ENCODE measurements at regions not wholly inside any gene's neighbourhood (a gene's known extent, or its start where the extent isn't known, plus 50 kb on each side); places are given as distances from the start of the nearest gene placed in this dataset.

DNA sequence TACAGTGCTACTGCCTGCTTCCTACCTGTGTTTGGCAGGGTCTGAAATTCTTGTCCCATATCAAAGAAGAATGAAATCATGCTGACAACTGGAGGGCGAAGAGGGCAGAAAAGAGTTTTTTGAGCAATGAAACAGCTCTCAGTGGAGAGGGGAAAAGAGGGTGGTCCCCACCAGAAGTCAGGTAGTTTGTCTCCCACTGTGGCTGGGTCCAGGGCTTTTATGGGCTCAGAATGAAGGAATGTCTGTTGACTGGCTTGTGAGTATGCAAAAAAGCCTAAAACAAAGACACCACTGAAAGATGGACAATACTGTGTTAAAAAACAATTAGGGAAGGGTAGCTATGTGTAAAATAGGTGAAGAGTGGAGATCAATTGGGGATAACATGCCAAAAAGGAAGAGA, 115.0 kb downstream of the ADAM29 start:
- peaks cover 22% of the 10 kb centered on the region for H3K9me3 ChIP-seq (ENCODE audit: control insufficient read depth, insufficient read depth, low read length)
- H3K36me3 ChIP-seq (ENCODE audit: insufficient read depth, low read length): no peaks in the 10 kb centered on the region
- H3K9ac ChIP-seq (ENCODE audit: low read depth, low read length): no peak overlapping the region

DNA sequence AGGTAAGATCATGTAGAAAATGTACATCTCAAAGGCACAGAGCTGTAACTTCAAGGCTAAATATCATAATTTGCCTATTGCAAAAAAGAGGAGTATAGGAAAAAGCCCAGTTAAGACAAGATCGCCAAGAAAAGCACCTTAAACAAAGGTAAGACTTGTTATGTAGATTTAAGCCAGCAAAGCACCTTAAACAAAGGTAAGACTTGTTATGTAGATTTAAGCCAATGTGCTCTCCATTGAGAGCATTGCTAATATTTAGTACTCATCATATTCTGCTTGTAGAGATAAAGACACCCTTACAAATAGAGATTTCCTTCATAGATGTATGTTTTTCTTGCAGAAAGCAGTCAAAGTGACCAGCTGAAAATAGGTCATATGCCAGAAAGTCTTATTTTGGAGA, 115.8 kb downstream of the ADAM29 start:
- Histone ChIP-seq H3K9ac (ENCODE audit: low read depth, low read length) (no peak overlapping the region), H3K36me3 (ENCODE audit: insufficient read depth, low read length) (no peaks in the 10 kb centered on the region), H3K9me3 (ENCODE audit: control insufficient read depth, insufficient read depth, low read length) (peaks cover 22% of the 10 kb centered on the region), H3K4me1 (ENCODE audit: insufficient read depth, low read length) (no peaks in the 10 kb centered on the region; the same call in 1 of the 2 replicates)

More for the DNA sequence above, 115.0 kb downstream of the ADAM29 start:
- H3K4me1 ChIP-seq (ENCODE audit: insufficient read depth, low read length): no peaks in the 10 kb centered on the region; the same call in 1 of the 2 replicates

DNA sequence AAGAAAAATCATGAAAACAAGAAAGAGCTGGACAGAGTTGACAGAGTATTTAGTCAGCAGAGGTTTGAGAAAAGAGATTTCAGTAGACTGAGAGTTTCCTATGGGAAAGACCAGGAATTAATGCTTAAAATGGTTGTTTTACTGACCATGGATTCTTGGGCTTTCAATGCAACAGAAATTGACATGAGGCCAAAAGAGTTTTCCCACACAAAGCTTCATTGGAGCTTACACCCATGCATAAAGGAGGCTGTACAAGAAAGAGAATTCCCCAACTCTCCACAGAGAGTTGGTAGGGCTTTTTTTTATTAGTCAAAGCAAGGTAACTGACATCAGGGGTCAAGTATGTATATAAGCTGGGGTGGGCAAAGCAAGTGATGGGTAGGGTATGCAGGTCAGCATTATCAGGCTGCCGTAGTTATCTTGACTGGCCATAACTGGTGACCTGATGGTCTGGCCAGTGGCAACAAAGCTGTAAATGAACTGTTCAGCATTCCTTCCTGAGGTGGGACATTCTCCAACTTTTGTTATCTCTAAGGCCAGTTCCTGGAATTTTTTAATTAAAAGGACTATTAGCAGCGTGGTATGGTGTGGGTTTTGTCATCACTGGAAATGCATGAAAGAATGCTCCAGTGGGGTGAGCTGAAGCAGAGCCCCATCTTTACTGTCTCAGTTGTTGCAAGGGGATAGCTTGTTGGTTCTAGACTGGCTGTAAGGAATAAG, 117.0 kb downstream of the ADAM29 start:
- Histone ChIP-seq H3K9ac (ENCODE audit: low read depth, low read length) (no peak overlapping the region), H3K36me3 (ENCODE audit: insufficient read depth, low read length) (no peaks in the 10 kb centered on the region), H3K9me3 (ENCODE audit: control insufficient read depth, insufficient read depth, low read length) (peaks cover 18% of the 10 kb centered on the region), H3K4me1 (ENCODE audit: insufficient read depth, low read length) (no peaks in the 10 kb centered on the region; the same call in 1 of the 2 replicates)

DNA sequence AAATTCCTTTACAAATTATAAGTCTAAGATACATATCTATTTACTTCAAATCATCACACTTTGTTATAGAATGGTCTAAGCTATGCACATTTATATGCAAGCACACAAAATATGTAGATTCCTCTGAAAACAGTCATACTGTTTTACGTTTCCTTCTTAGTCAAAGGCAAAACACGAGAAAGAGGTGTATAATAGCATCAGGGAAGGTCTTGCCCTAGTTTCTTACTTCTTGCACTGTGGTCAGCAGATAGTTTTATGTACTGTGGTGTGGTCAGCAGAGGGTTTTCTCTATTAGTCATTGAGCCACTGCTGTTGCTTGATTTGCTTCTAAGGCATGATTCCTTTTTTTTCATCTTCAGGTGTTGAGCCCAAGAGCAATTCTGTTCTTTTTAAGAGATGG, 117.7 kb downstream of the ADAM29 start:
- Histone ChIP-seq H3K9me3 (ENCODE audit: control insufficient read depth, insufficient read depth, low read length) (peaks cover 18% of the 10 kb centered on the region), H3K4me1 (ENCODE audit: insufficient read depth, low read length) (no peaks in the 10 kb centered on the region; the same call in 1 of the 2 replicates), H3K36me3 (ENCODE audit: insufficient read depth, low read length) (no peaks in the 10 kb centered on the region), H3K9ac (ENCODE audit: low read depth, low read length) (no peak overlapping the region)

DNA sequence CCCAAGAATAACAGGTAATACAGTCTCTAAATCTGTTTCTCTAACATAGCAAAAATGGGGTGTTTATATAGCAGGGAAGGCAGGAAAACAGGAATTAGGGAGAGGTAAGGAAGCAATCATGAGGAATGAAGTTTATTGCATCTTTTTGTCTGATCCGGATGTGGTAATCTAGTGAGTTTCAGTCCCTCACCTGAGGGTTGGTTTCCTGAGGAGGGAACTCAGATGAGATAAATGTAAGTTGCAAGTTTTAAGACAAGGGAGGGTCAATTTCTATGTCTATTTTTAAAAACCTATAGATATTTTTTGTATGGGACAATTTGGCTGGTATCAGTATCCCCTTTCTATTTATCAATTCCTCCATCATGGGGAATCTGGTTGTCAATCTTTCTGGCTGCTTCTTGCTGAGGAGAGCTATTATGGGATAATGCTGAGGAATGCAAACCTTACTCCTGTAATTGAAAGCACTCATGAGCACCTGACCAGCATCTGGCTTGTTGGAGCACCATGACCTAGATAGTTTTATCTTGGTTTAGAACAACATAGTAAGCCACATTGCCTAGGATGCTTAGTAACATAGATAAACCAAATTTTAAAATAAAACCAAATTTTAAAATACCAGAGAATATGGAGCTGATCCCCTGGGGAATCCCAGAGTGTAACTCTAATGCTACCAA, 130.1 kb downstream of the ADAM29 start:
- Histone ChIP-seq H3K36me3 (ENCODE audit: insufficient read depth, low read length) (no peaks in the 10 kb centered on the region; the same call in 1 of the 2 replicates), H3K4me1 (ENCODE audit: insufficient read depth, low read length) (no peaks in the 10 kb centered on the region), H3K9me3 (ENCODE audit: control insufficient read depth, insufficient read depth, low read length) (no peaks in the 10 kb centered on the region), H3K9ac (ENCODE audit: low read depth, low read length) (no peak overlapping the region)

DNA sequence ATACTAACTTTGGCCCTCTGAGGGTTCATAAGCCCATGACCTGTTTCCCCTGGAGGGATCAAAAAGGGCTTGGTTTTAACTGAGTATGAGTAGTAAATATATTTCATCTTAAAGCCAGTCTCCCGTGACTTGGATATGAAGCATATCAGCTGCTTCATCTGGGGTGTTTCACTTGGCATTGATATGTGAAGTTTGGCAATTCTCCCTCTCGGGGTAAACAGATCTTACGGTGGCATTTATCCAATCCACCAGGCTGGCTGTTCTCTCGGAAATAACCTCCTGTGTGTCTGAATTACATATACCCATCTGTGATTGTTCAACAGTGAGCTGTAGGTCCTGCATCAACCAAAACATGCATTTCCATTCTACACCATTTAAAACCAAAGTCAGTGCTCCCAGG, 130.7 kb downstream of the ADAM29 start:
- H3K9ac ChIP-seq (ENCODE audit: low read depth, low read length): no peak overlapping the region
- no peaks in the 10 kb centered on the region; the same call in 1 of the 2 replicates for H3K36me3 ChIP-seq (ENCODE audit: insufficient read depth, low read length)
- no peaks in the 10 kb centered on the region for H3K9me3 ChIP-seq (ENCODE audit: control insufficient read depth, insufficient read depth, low read length)
- no peaks in the 10 kb centered on the region for H3K4me1 ChIP-seq (ENCODE audit: insufficient read depth, low read length)

DNA sequence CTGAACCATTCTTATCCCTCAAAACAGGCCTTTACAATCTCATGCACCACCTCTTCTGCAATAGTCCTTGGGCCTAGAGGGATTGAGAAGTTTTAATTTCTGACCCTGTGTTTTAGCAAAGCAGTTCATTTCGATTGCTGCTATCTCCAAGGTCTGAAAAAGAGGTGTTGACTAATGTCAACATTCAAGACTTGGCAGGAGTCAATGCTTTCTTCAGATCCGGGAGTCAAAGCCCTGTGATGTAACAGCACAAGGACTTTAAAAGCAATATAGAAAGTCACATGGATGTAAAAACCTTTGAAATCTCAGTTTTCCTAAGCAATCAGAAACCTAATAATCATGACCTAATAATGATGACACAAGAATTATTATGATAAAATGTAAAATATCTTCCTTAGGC, 133.8 kb downstream of the ADAM29 start:
- Histone ChIP-seq H3K4me1 (ENCODE audit: insufficient read depth, low read length) (0 out of 2 replicates have a peak, but pooled peaks cover 4% of the 10 kb centered on the region), H3K36me3 (ENCODE audit: insufficient read depth, low read length) (no peaks in the 10 kb centered on the region), H3K9ac (ENCODE audit: low read depth, low read length) (no peak overlapping the region), H3K9me3 (ENCODE audit: control insufficient read depth, insufficient read depth, low read length) (no peaks in the 10 kb centered on the region)

DNA sequence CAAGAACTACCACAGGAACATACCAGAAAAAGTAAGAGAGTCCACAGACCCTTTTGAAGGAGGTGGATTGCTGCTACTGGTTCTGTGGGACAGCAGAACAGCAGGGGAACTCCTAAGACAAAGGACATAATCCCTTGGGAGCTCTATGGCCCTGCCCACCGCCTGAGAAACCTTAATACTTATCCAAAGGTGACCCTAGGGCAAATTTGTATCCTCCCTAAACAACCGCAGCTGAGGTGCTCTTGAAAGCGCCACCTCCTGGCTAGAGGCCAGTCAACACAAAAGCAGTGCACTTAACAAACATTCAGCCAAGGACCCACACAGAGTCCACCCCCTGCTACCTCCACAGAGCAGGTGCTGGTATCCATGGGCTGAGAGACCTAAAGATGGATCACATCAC, 136.8 kb downstream of the ADAM29 start:
- Histone ChIP-seq H3K9me3 (ENCODE audit: control insufficient read depth, insufficient read depth, low read length) (no peaks in the 10 kb centered on the region), H3K36me3 (ENCODE audit: insufficient read depth, low read length) (no peaks in the 10 kb centered on the region), H3K9ac (ENCODE audit: low read depth, low read length) (no peak overlapping the region), H3K4me1 (ENCODE audit: insufficient read depth, low read length) (0 out of 2 replicates have a peak, but pooled peaks cover 4% of the 10 kb centered on the region)

DNA sequence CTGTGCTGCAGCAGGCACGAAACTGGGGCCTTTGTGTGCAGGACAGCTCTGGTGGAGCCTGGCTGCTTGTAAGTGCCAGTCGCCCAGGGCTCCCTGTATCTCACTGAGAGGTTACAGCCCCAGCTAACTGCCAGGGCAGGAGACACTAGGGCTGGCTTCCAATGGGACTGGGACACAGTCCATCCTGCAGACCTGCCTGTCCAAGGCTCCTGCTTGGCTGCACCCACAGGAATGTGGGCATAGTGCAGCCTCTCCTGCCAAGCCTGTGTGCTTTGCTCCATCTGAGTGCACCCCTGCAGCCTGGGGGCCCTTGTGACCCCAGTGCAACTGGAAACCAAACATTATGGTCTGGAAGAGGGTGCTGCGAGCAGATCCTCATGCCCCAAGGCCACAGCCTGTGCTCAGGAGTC, 144.0 kb downstream of the ADAM29 start:
- Histone ChIP-seq H3K9me3 (ENCODE audit: control insufficient read depth, insufficient read depth, low read length) (no peaks in the 10 kb centered on the region), H3K9ac (ENCODE audit: low read depth, low read length) (no peak overlapping the region), H3K4me1 (ENCODE audit: insufficient read depth, low read length) (no peaks in the 10 kb centered on the region), H3K36me3 (ENCODE audit: insufficient read depth, low read length) (no peaks in the 10 kb centered on the region)

DNA sequence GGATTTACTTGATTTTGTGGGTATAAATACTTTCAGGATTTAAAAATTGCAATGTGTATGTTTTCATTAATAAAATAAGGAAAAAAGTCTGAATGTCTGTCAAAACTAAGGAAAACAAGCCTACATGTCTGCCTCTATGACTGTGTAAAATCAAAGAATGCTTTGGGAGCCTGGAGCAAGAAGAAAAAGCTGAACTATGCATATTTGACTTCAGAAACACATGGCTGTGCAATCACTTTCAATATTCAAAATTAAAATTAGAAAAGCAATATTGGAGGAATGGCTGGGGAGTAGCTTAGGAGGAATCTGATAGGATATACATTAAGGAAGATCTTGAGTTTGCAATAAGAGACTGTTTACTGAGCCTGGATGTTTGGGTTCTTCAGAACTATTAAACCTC, 147.1 kb downstream of the ADAM29 start:
- no peaks in the 10 kb centered on the region for H3K4me1 ChIP-seq (ENCODE audit: insufficient read depth, low read length)
- H3K9ac ChIP-seq (ENCODE audit: low read depth, low read length): no peak overlapping the region
- H3K36me3 ChIP-seq (ENCODE audit: insufficient read depth, low read length): no peaks in the 10 kb centered on the region
- no peaks in the 10 kb centered on the region for H3K9me3 ChIP-seq (ENCODE audit: control insufficient read depth, insufficient read depth, low read length)

DNA sequence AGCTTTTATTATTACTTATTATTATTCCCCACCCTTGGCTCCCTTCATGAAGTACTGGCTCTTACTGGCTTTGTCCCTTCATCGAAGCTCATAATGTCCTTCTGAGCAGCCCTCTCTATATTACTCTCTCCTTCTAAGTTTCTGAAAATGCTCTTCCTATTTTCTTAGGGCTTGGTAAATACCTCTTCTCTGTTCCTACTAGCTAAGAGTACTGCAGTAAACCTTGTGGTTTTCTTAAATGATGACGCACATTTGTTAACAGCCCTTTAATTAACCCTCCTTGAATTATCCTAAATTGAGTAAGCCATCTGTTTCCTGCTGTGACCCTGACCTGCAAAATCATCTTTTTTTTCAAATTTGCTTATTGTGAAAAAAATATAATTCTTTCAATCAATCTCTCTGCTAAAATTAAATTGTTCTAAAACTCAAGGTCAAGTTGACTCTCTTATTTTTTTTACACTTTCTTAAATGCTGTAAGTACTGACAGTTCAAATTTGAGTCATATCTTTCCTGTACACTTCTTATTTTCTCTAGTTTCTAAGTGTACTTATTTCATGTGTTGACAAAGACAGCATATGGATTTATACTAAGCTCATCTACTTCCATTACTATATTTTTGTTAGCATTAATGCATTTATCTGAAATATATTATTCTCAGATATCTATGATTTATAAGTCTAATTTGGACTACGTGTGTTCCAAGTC, 148.9 kb downstream of the ADAM29 start:
- no peaks in the 10 kb centered on the region for H3K36me3 ChIP-seq (ENCODE audit: insufficient read depth, low read length)
- no peaks in the 10 kb centered on the region for H3K9me3 ChIP-seq (ENCODE audit: control insufficient read depth, insufficient read depth, low read length)
- H3K4me1 ChIP-seq (ENCODE audit: insufficient read depth, low read length): 0 out of 2 replicates have a peak, but pooled peaks cover 8% of the 10 kb centered on the region
- no peak overlapping the region for H3K9ac ChIP-seq (ENCODE audit: low read depth, low read length)

DNA sequence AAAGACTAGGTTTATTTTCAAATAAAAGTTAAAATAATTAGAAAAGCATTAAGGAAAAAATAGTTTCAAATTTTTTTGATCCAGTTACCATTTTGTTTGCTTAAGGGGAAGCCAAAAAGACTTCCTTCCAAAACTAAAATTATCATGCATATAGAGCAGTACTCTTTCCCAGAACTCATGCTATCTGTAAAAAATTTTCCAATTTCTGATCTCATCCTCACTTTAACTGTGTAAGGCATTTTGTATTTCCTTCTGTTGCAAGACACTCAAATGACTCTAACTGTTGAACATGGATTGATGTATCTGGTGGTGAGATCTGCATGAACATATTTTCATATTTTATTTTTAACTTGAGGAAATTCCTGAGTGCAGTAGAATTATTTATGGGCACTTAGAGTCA, 150.1 kb downstream of the ADAM29 start:
- Histone ChIP-seq H3K9ac (ENCODE audit: low read depth, low read length) (no peak overlapping the region), H3K4me1 (ENCODE audit: insufficient read depth, low read length) (0 out of 2 replicates have a peak, but pooled peaks cover 8% of the 10 kb centered on the region), H3K9me3 (ENCODE audit: control insufficient read depth, insufficient read depth, low read length) (no peaks in the 10 kb centered on the region), H3K36me3 (ENCODE audit: insufficient read depth, low read length) (no peaks in the 10 kb centered on the region)

DNA sequence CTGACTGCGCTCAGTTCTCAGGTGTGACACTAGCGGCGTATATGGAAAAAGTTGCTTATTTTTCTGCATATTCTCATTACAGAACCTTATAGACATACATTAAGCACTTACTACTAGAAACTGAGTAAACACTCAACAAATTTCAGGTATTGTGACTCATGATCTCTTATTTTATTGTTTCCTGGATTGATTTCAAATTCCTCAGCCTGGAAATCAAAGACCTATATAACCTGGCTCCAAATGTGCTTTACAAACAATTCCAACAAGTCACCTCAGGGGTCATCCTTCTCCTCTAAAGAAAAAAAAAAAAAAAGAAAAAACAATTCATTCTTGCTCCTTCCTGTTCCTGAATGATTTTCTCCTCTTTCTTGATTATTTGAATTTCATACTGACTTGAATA, 152.3 kb downstream of the ADAM29 start:
- no peak overlapping the region for H3K9ac ChIP-seq (ENCODE audit: low read depth, low read length)
- no peaks in the 10 kb centered on the region for H3K9me3 ChIP-seq (ENCODE audit: control insufficient read depth, insufficient read depth, low read length)
- H3K36me3 ChIP-seq (ENCODE audit: insufficient read depth, low read length): no peaks in the 10 kb centered on the region
- 0 out of 2 replicates have a peak, but pooled peaks cover 8% of the 10 kb centered on the region for H3K4me1 ChIP-seq (ENCODE audit: insufficient read depth, low read length)

DNA sequence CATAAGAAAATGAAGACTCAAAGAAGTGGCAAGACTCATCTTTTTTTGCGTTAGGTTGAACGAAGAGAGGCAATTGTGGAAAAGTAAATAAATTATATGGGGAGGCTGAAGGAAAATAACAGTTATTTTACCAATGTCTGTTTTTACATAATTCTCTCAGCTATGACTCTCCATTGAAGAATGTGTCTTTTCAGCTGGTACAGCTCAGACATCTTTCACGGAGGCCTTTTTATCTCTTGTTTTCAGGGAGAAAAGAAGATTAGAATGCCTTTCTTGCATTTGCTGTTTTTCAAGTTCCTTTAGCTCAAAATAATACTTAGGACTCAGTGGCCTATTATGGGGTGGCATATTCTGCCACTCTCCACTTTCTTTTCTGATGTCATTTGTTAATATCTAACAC, 153.0 kb downstream of the ADAM29 start:
- H3K4me1 ChIP-seq (ENCODE audit: insufficient read depth, low read length): 0 out of 2 replicates have a peak, but pooled peaks cover 8% of the 10 kb centered on the region
- H3K36me3 ChIP-seq (ENCODE audit: insufficient read depth, low read length): no peaks in the 10 kb centered on the region
- no peak overlapping the region for H3K9ac ChIP-seq (ENCODE audit: low read depth, low read length)
- no peaks in the 10 kb centered on the region for H3K9me3 ChIP-seq (ENCODE audit: control insufficient read depth, insufficient read depth, low read length)

Data from ES-I3 (cell line).